ENCODE measurements at regions not wholly inside any gene's neighbourhood (a gene's known extent, or its start where the extent isn't known, plus 50 kb on each side); places are given as distances from the start of the nearest gene placed in this dataset.
"Not testable (repeated sequence)": the region's sequence is repeated elsewhere in the genome, so short reads cannot be mapped to it uniquely, and the experiment has no call there.

DNA sequence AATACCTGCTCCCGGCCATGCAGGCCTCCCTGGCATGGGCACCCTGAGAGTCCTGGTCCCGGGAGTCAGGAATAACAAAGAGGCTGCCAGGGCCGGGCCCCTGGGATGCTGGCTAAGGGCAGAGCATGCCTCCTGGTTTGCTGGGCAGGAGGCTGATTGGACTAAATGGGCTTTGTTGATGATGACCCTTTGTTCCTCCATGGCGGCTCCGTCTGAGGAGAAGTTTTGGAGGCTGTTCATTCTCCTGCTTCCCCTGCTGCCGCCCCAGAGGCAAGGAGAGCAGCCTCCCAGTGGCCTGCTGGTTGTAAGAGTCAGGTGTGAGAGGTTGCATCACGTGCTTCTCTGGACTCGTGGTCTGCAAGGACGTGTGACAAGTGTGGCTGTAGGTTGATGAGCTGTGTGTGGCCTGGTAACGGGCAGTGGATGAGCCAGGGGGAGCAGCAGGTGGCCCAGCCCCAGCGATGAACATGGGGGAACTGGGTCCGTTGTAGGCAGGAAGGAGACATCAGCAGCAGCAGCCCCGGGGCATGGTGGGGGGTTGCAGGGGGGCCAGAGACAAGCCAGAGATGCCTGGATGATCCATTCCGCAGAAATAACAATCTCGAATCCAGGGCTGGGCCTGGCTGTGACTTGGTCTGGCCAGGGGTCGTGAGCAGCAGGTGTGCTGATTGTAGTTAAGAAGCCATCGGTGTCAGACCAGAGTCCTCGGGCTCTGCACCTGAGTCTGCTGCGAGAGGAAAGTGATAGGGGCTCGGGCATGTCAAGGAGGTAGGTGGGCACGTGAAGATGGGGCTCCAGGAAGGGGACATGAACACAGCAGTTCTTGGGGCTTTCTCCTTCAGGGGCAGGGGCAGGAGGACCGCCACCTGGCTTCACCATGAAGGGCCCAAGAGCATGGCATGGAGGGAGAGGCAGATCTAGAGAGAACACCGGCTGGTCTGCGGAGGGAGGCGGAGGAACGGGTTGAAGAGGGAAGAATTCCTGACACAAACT, 101.4 kb downstream of the TNFRSF13B start:
- DNase-seq (ENCODE audit: low read depth) = no peak

DNA sequence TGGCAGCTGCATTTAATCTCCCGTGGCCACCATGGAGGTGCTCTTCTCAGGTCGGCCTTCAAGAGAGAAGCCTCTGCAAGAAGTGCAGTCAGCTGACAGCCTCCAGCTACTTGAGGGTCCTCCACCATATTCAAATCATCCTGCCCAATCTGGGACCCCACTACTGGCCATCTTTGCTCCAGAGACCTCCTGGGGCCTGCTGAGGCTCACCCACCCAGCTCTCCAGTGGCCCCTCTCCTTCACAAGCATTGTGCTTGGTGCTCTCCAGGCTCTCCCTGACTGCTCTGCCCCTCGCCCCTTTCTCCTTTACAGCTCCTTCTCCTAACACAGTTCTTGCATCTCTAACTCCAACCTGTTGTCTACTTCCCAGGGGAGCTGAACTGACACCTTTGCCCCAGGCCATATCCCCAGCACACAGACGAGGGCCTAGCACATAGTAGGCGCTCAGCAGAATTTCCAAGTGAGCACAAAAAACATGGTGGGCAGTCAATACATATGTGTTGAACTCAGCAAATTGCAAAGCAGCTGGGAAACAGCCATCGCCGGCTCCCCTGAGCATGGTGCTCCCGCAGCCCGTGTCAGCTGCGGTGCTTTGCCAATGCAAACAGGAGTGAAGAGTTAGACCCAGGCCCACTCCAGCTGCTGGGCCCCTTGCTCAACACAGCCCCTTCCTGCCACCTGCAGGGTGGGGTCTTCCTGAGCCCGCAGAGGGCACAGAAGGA, 102.2 kb downstream of the TNFRSF13B start:
- not testable (repeated sequence) for DNase-seq (ENCODE audit: low read depth)

DNA sequence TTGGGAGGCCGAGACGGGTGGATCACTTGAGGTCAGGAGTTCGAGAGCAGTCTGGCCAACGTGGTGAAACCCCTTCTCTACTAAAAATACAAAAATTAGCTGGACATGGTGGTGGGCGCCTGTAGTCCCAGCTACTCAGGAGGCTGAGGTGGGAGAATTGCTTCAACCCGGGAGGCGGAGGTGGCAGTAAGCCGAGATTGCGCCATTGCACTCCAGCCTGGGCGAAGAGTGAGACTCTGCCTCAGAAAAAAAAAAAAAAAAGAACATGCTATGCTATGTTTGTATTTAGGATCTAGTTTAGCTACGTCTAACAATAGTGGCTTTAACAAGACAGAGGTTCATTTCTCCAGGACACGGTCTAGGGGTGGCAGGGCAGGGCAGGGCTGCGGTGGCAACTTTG, 103.3 kb downstream of the TNFRSF13B start:
- DNase-seq (ENCODE audit: low read depth) = not testable (repeated sequence)

DNA sequence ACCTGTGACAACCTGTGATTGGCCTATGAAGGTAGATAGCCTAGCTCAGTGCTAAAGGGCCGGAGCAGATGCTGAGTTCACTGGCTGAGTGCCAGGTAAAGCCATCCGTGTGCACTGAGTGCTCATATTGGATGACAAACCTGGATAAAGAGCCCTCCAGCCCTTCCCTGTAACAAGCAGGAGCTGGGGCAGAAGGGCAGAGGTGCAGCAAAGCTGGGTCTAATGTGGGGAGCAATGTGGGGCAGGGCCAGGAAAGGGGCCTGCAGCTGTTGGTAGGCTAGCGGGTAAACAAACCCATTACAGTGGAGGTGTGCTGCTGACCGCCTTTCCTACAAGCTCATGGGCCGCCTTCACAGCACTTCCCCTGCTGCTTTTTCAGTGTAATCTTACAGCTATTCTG, 104.4 kb downstream of the TNFRSF13B start:
- not testable (repeated sequence) for DNase-seq (ENCODE audit: low read depth)

DNA sequence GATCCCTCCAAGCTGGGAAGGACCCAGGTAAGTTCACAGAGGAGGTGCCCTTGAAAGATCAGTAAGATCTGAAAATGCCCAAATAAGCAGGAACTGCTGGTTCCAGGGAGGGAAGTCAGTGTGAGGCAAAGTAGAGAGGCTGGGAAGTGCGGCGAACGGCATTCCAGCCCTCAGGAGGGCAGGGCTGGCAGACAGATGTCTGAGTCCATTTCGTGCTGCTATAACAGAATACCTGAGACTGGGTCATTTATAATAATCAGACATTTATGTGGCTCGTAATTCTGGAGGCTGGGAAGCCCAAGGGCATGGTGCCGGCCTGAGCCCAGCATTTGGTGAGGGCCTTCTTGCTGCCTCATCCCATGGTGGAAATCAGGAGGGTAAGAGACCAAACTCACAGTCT, 105.1 kb downstream of the TNFRSF13B start:
- DNase-seq (ENCODE audit: low read depth) = not testable (repeated sequence)

DNA sequence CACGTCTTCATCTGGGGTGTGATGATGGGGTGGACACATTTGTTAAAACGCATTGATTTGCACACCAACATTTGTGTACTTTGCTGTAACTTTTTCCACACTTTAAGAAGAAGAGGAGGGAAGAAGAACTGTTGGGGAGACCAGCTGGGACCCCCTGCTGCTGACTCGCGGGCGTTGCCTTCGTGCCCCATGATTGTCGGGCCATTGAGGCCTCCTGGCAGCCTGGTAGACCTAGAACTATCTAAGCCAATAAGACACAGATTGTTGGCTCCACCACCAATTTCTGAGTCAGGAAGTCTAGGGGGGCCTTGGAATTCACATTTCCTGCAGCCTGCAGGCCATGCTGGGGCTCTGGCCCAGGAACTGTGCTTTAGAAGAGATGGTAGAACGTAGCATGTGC, 105.5 kb downstream of the TNFRSF13B start:
- no peak for DNase-seq (ENCODE audit: low read depth)

DNA sequence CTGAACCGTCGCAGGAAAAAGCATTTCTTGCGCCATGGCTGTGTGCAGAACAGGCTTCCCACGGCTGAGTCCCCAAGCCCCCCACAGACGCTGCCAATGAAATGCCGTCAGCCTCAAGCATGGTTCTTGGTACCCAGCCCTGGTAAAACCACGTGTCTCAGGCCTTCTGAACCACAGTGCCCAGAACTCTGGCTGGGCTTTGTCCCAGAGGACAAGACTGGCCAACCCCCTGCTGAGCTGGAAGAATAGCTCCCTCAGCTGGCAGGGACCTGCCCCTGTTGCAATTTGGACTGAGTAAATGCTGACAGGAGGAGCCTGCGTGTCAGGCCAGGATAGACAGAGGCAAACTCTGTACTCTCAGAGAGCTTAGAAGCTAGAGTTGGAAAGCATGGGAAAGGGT, 106.2 kb downstream of the TNFRSF13B start:
- DNase-seq (ENCODE audit: low read depth) = peak; percentile 42

DNA sequence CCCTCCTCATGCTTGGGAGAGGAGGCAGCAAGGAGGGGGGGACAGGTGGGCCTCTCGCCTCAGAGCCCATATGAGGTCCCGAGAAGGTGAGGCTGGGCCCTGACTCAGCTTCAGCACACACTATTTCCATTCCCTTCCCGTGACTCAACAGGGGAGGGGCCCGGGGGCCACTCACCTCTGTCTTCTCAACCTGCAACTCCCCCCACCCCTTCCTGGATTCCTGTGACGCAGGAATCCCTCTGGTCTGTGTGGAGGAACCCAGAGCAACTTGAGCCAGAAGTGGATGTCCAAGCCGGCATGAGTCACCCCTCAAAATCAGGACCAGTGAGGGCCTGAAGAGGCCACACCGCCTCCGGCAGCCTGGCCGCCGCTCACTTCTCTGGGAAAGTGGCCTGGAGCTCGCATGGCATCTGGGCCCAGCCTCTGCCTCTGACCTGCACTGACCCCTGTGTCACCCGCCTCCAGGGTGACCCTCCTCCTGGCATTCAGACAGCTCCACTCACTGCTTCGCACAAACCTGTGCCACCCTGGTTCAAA, 106.8 kb downstream of the TNFRSF13B start:
- DNase-seq (ENCODE audit: low read depth) = not testable (repeated sequence)

DNA sequence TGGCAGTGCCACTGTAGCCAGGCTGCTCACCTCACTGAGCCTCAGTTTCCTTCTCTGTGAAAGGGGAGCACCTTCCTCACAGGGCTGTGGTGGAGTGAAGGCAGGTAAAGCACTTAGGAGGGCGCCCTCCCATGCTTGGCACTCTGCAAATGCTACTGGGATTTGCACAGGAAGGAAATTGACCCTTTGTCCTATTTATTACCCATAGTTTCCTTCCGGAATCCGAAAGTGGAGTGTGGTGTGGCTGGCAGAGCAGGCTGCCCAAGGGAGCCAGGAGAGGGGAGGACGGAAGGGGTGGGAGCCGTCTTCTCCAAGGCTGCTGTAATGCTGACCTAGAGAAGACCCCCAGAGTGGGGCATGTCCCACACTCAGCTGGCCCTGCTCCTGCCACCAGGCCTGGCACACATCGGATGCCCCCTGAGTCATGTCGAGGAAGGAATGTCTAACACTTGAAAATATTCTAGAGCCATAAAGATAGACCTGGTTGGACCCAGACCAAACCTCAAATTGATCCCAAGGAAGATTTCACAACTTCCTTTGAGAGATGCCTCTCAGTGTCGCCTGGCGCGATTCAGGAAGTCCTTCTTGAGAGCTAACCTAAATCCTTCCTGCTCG, 107.3 kb downstream of the TNFRSF13B start:
- peak; percentile 88 for DNase-seq (ENCODE audit: low read depth)

DNA sequence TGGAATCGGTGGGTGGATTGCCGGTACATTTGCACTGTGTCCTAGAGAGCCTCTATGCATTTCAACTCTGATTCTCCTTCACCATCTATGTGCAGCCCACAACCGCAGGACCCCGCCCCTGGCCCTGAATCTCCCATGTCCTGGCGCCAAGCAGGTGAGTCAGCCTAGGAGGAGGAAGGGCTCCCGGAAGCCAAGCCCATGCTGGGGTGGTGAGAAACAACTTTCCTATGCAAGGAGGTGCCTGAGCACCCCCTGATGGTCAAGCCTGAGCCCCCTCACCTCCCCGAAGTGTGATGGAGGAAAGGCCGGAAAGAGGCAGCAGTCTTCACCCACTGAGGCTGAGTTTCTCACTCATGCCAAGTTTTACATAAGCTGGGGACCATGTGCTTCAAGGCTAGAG, 110.8 kb downstream of the TNFRSF13B start:
- peak; percentile 48 for DNase-seq (ENCODE audit: low read depth)

DNA sequence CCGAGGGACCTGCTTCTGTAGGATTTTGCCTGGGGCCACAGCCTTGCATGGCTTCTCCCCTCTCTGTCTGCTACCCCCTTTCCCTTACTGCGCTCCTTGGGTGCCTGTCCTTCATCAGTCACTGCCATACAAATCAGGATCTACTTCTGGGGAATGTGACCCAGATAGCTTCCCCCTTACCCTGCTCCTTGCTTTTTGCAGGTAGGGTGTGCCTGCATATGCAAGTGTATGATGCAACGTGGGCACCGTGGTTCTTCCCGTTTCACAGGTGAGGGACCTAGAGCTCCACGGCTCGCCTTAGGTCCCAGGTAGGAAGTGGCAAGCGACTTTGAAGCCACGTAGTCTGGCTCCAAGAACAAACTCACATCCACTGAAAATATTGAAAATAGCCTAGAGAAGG, 111.5 kb downstream of the TNFRSF13B start:
- not testable (repeated sequence) for DNase-seq (ENCODE audit: low read depth)

DNA sequence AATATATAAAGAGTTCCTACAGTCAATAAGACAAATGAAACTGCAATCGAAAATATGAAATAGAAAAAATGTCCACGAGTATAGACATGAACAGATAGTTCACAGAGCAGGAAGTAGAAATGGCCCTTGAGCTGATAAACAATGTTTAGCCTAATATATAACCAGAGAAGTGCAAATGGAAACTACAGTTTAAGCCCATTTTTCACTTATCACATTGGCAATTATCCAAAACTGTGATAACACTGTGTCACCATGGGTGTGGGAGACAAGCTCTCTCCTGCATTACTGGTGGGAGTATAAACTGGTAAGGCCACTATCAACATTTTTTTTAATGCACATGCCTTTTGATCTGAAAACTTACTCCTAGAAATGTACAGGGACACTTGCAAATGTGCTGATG, 112.4 kb downstream of the TNFRSF13B start:
- not testable (repeated sequence) for DNase-seq (ENCODE audit: low read depth)

DNA sequence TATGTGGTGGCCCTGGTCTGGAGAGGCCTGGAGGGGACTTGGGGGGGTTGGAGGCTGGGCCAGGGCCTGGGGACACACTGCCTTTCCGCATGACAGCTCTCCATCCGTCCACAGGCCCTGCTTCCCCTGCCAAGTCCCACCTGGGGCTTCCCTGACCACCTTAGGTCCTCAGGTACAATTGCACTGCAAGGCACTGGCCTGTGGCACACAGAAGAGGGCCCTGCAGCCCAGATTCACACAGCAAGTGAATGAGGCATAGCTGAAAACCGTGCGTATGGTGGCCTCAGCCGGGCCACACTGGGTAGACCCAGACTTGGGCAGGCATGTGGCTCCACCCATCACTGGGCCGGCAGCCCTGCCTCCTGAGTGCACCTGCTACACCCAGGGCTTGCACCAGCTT, 114.2 kb downstream of the TNFRSF13B start:
- not testable (repeated sequence) for DNase-seq (ENCODE audit: low read depth)

DNA sequence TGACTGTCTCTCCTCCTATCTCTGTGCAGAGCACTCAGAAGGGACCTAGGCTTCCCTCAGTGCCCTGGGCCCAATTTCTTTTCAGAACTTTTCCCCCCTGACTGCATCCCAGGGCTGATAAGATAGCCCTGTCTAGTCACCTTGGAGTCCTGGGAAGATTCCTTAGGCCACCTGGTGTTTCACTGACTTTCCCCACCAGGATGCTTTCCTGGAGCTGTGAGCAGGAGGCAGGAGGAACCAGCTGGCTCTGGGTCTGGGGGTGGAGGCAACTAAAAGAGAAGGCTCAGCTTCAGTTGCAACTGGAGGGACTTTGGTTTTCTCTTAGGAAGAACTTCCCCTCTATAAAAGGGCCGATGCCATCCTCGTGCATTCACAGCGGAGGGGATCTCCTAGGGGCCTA, 115.1 kb downstream of the TNFRSF13B start:
- not testable (repeated sequence) for DNase-seq (ENCODE audit: low read depth)

DNA sequence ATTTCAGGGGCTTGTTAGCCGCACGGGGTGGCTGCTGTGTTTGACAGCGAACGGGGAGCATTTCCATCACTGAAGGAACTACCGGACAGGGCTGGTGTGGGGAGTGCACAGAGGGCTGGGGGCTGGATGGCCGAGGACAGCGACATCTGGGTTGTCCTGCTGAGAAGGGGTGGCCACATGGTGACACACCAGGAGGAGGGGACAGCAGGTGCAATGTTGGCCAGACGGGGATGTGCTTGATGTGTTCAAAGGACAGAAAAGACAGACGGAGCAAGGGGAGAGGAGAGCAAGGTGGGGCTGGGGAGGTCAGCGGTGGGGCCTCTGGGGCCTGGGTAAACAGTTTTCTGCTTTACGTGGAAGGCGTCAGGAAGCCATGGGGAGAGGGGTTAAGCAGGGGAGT, 115.7 kb downstream of the TNFRSF13B start:
- DNase-seq (ENCODE audit: low read depth) = not testable (repeated sequence)

DNA sequence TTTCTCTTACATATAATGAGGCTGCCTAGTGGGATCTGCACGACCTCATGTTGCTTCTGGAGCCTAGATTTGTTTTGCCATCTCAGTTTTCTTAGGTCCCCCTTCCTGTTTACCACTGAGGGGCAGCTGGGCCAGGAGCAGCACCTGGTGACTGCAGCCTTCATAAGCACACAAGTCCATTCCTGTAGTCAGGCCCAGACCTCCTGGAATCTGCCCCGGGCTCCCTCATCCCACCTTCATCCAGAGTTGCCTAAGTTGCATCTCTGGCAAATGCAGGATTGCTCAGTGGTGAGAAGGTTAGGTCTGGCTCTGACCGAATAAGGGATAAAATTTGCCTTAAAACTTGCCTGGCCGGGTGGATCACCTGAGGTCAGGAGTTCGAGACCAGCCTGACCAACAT, 117.3 kb downstream of the TNFRSF13B start:
- DNase-seq (ENCODE audit: low read depth) = not testable (repeated sequence)

DNA sequence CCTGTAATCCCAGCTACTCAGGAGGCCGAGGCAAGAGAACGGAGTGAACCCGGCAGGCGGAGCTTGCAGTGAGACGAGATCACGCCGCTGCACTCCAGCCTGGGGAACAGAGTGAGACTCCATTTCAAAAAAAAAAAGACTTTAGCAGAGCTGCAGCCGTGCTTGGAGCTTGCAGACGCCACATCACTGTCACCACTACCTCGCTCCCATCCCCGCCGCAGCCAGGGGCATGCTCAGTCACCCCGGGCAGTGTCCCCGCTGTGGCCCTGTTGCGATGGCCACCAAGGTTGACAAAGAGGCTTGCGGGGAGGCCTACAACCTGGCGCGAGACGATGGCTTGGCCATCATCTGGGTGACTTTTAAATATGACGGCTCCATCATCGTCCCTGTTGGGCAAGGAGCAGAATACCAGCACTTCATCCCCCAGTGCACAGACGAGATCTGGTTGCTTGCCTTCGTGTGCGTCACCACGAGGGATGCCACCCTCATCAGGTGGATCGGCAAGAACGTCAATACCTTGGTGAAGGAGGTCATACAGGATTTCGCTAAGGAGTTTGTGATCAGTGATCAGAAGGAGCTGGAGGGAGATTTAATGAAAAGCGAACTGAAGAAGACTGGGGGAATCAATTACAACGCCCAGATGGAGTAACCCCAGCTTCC, 118.1 kb downstream of the TNFRSF13B start:
- no peak for DNase-seq (ENCODE audit: low read depth)

DNA sequence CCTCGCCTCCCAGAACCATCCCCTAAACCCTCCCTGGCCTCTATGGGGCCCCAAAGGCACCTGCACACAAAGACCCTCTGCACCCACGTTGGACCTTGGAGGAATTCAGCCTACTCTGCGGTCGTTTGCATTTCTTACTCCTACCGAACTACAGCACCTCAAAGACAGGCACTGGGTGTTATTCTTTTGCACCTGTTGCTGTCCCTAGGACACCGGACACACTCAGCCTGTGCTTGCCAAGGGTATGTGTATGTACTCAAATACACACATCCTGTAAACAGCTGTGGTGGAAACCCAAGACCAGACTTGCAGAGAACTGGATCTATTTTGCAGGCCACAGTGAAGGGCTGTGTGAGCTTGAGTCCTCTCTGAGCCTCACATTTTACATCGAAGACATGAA, 122.1 kb downstream of the TNFRSF13B start:
- not testable (repeated sequence) for DNase-seq (ENCODE audit: low read depth)

DNA sequence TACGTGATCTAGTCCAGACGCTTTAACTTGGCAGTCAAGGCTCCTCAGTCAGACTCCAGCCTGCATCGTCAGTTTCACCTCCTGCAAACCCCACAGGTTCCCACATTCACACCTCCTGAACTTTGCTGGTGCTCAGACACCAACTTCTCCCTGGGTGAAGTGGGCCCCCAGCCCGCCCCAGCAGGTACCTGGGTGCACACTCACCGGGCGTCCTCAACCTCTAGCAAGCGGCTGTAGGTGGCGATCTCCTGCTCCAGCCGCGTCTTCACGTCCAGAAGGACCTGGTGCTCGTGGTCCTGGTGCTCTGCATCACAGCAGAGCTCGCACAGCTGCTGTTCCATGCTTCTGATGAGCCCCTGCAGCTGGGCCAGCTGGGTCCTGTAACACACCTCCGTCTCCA, 122.9 kb downstream of the TNFRSF13B start:
- not testable (repeated sequence) for DNase-seq (ENCODE audit: low read depth)

DNA sequence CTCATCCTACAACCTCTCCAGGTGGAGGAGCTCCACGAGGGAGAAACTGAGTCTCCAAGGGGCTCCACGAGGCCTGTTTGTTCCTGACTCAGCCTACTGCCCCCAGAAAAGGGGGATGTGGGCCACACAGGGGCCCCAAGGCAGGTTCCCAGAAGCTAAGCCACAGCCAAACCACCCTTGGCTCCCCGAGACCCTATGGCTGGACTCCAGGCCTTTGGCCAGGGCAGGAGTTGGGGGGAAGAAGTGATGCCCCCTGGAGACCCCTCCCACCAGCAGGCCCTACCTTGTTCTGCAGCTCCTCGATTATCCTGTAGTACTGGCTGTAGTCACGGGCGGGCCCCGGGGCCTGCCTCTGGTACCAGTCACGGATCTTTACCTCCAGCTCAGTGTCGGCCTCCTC, 126.8 kb downstream of the TNFRSF13B start:
- not testable (repeated sequence) for DNase-seq (ENCODE audit: low read depth)

DNA sequence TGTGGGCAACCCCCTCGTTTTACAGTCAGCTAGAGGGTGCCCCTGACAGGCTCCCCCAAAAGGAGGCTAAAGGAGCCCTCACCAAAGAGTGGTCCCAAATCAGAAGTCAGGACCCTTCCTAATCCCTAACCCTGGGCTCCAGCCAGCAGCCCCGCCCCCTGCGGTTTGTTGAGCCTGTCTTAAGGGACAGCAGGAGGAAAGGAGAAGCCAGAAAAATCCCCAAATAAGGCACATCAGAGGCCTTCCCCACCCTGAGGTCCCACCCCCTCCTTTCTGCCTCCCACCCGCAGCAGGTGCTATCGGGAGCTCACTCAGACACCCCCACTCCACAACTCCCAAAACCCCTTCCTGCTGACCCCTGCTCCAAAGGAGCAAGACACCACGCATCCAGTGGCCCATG, 127.2 kb downstream of the TNFRSF13B start:
- DNase-seq (ENCODE audit: low read depth) = not testable (repeated sequence)
